Neural progenitor cell (in vitro differentiated cells): ENCODE measurements at regions not wholly inside any gene's neighbourhood (a gene's known extent, or its start where the extent isn't known, plus 50 kb on each side); places are given as distances from the start of the nearest gene placed in this dataset.

Experiments
- DNase-seq: peaks from one replicate; pipeline ENCODE4 v3.0.0-alpha.2; 2016; ENCODE audit warnings: low spot score
- H2AFZ ChIP-seq: fragments of 200-600 bp; sonication (generic); replicated peaks from 2 replicates; pipeline ENCODE4 v1.6.1; 2016; ENCODE audit warnings: antibody characterized with exemption
- H3F3A ChIP-seq: fragments of 200-600 bp; sonication (generic); 2 replicates; pipeline ENCODE4 v1.6.1; 2016; ENCODE audit warnings: antibody characterized with exemption, low read depth
- H3K27ac ChIP-seq: fragments of 200-600 bp; sonication (generic); 2 replicates; pipeline ENCODE4 v1.5.1; 2016; ENCODE audit warnings: mild to moderate bottlenecking
- H3K27me3 ChIP-seq: fragments of 200-600 bp; sonication (generic); 2 replicates; pipeline ENCODE4 v1.6.1; 2016; ENCODE audit warnings: mild to moderate bottlenecking, moderate library complexity
- H3K36me3 ChIP-seq: fragments of 200-600 bp; sonication (generic); 2 replicates; pipeline ENCODE4 v1.5.1; 2016
- H3K4me1 ChIP-seq: fragments of 200-600 bp; sonication (generic); 2 replicates; pipeline ENCODE4 v1.6.1; 2016; ENCODE audit warnings: mixed run types
- H3K4me2 ChIP-seq: fragments of 200-600 bp; sonication (generic); 2 replicates; pipeline ENCODE4 v1.6.1; 2016
- H3K4me3 ChIP-seq: fragments of 200-600 bp; sonication (generic); 2 replicates; pipeline ENCODE4 v1.5.1; 2016
- H3K79me2 ChIP-seq: fragments of 200-600 bp; sonication (generic); 2 replicates; pipeline ENCODE4 v1.6.1; 2016; ENCODE audit warnings: low read depth
- H3K9ac ChIP-seq: fragments of 200-600 bp; sonication (generic); 2 replicates; pipeline ENCODE4 v1.6.1; 2016
- H3K9me3 ChIP-seq: fragments of 200-600 bp; sonication (generic); 2 replicates; pipeline ENCODE4 v1.5.1; 2016; ENCODE audit warnings: low read depth
- H4K20me1 ChIP-seq: fragments of 200-600 bp; sonication (generic); 2 replicates; pipeline ENCODE4 v1.6.1; 2016; ENCODE audit warnings: low read depth
- H3K27ac Mint-ChIP-seq: 3 replicates; pipeline ENCODE4 v1.8.0; 2021; ENCODE audit warnings: mixed read lengths
- H3K27me3 Mint-ChIP-seq: 2 replicates; pipeline ENCODE4 v1.8.0; 2022; ENCODE audit warnings: low read depth, mild to moderate bottlenecking, inconsistent platforms, moderate library complexity, mixed read lengths; ENCODE audit not compliant: insufficient read depth
- H3K36me3 Mint-ChIP-seq: 3 replicates; pipeline ENCODE4 v1.8.0; 2021; ENCODE audit warnings: mixed read lengths
- H3K4me1 Mint-ChIP-seq: 3 replicates; pipeline ENCODE4 v1.8.0; 2021; ENCODE audit warnings: mixed read lengths
- H3K4me3 Mint-ChIP-seq: 3 replicates; pipeline ENCODE4 v1.8.0; 2021; ENCODE audit warnings: mild to moderate bottlenecking, moderate library complexity, mixed read lengths
- H3K9me3 Mint-ChIP-seq: 3 replicates; pipeline ENCODE4 v1.8.0; 2020; ENCODE audit warnings: mixed read lengths
- CTCF ChIP-seq: fragments of 200-600 bp; sonication (generic); IDR thresholded peaks from 2 replicates; pipeline ENCODE4 v1.5.1; 2017; ENCODE audit warnings: antibody characterized with exemption, mild to moderate bottlenecking
- EZH2 ChIP-seq: fragments of 200-600 bp; sonication (generic); IDR thresholded peaks from 2 replicates; pipeline ENCODE4 v1.6.1; 2017; ENCODE audit warnings: antibody characterized with exemption, mild to moderate bottlenecking, moderate library complexity
- EZH2phosphoT487 ChIP-seq: fragments of 200-600 bp; sonication (generic); IDR thresholded peaks from 2 replicates; pipeline ENCODE4 v1.6.1; 2017; ENCODE audit warnings: antibody characterized with exemption

- H3K36me3 ChIP-seq, result no peaks in the 10 kb centered on the region
- no peaks in the 10 kb centered on the region for H4K20me1 ChIP-seq
- Mint-ChIP-seq H3K36me3 (peaks cover 1% of the 10 kb centered on the region), H3K4me3 (peak overlapping the region; percentile 45), H3K4me1 (peaks cover 21% of the 10 kb centered on the region), H3K9me3 (no peaks in the 10 kb centered on the region), H3K27ac (peak overlapping the region; percentile 70), H3K27me3 (peaks cover 6% of the 10 kb centered on the region)
- H3F3A ChIP-seq, result peaks cover 9% of the 10 kb centered on the region
- no peak overlapping the region for H3K4me3 ChIP-seq
- TF ChIP-seq EZH2 (no peak), CTCF (no peak), EZH2phosphoT487 (no peak)
- H3K9me3 ChIP-seq, result no peaks in the 10 kb centered on the region
- H3K27ac ChIP-seq, result no peak overlapping the region
- H2AFZ ChIP-seq, result no peak overlapping the region
- H3K4me2 ChIP-seq, result no peak overlapping the region
- no peaks in the 10 kb centered on the region for H3K27me3 ChIP-seq
- peak; percentile 42 for DNase-seq
- H3K9ac ChIP-seq, result no peak overlapping the region
- no peaks in the 10 kb centered on the region for H3K79me2 ChIP-seq
- H3K4me1 ChIP-seq, result peaks cover 7% of the 10 kb centered on the region
These were observed 71.8 kb upstream of the PAX6 start for GRCh38 chr11:31882951-31883392.

GRCh38 chr11:31881825-31882224 is 70.7 kb upstream of the PAX6 start:
- H3K36me3 ChIP-seq, result no peaks in the 10 kb centered on the region
- H3K4me2 ChIP-seq, result no peak overlapping the region
- H3K9ac ChIP-seq, result no peak overlapping the region
- Mint-ChIP-seq H3K27ac (no peak overlapping the region), H3K4me1 (peaks cover 24% of the 10 kb centered on the region), H3K9me3 (no peaks in the 10 kb centered on the region), H3K4me3 (no peak overlapping the region), H3K36me3 (peaks cover 1% of the 10 kb centered on the region), H3K27me3 (peaks cover 6% of the 10 kb centered on the region)
- no peaks in the 10 kb centered on the region for H3K79me2 ChIP-seq
- no peak for DNase-seq
- TF ChIP-seq EZH2 (no peak), EZH2phosphoT487 (no peak), CTCF (no peak)
- peaks cover 13% of the 10 kb centered on the region for H3K4me1 ChIP-seq
- peaks cover 9% of the 10 kb centered on the region for H3F3A ChIP-seq
- no peaks in the 10 kb centered on the region for H3K27me3 ChIP-seq
- H2AFZ ChIP-seq, result no peak overlapping the region
- no peak overlapping the region for H3K4me3 ChIP-seq
- no peaks in the 10 kb centered on the region for H3K9me3 ChIP-seq
- no peaks in the 10 kb centered on the region for H4K20me1 ChIP-seq
- H3K27ac ChIP-seq, result no peak overlapping the region

- Histone ChIP-seq H3K27me3 (no peaks in the 10 kb centered on the region), H3K4me1 (peaks cover 34% of the 10 kb centered on the region), H3K9me3 (no peaks in the 10 kb centered on the region), H2AFZ (no peak overlapping the region), H3K4me2 (no peak overlapping the region), H3K9ac (no peak overlapping the region), H4K20me1 (no peaks in the 10 kb centered on the region), H3K4me3 (no peak overlapping the region), H3K79me2 (no peaks in the 10 kb centered on the region), H3K27ac (no peak overlapping the region), H3F3A (peaks cover 29% of the 10 kb centered on the region), H3K36me3 (no peaks in the 10 kb centered on the region)
- Mint-ChIP-seq H3K4me1 (peaks cover 35% of the 10 kb centered on the region), H3K9me3 (no peaks in the 10 kb centered on the region), H3K27me3 (peaks cover 7% of the 10 kb centered on the region), H3K4me3 (no peak overlapping the region), H3K27ac (no peak overlapping the region), H3K36me3 (no peaks in the 10 kb centered on the region)
- no peak for DNase-seq
- TF ChIP-seq CTCF (no peak), EZH2phosphoT487 (no peak), EZH2 (no peak)
These were observed 68.6 kb upstream of the PAX6 start for GRCh38 chr11:31879681-31880080.
